Erythroblast (primary cell): ENCODE measurements at regions not wholly inside any gene's neighbourhood (a gene's known extent, or its start where the extent isn't known, plus 50 kb on each side); places are given as distances from the start of the nearest gene placed in this dataset.

Experiments used
- GATA1 ChIP-seq: IDR thresholded peaks from 2 replicates; pipeline ENCODE4 v1.6.1; 2011; ENCODE audit warnings: low read depth, mild to moderate bottlenecking, control low read depth, low read length, moderate library complexity
- POLR2A ChIP-seq: IDR thresholded peaks from 2 replicates; pipeline ENCODE4 v1.6.1; 2011; ENCODE audit warnings: mild to moderate bottlenecking, low read length

DNA sequence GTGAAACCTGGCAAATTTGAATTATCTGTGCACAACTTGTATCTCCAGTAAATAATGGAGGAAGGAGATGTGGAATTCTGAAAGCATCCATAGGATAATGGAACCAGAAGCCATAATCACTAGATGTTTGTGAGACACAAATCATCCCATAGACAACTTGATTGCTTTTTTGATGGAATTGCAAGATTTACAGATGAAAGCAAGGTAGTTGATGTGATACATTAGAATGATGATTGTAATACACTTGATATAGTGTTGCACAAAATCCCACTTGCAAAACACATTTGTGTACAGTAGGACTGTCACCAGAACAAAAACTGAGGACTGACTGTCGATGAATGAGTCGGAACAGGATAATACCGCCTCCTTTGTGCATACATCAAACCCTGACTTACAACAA, 178.3 kb downstream of the IRS2 start:
- TF ChIP-seq POLR2A (no peak), GATA1 (no peak)
